HG02970 (cell line): ENCODE measurements at regions not wholly inside any gene's neighbourhood (a gene's known extent, or its start where the extent isn't known, plus 50 kb on each side); places are given as distances from the start of the nearest gene placed in this dataset.

Experiments used
- ATAC-seq: cut with Tn5 transposase; IDR thresholded peaks from one replicate; pipeline ENCODE4 v1.9.1; 2021; ENCODE audit warnings: mild to moderate bottlenecking, moderate library complexity, moderate number of reproducible peaks; ENCODE audit not compliant: unreplicated experiment, low FRiP score

DNA sequence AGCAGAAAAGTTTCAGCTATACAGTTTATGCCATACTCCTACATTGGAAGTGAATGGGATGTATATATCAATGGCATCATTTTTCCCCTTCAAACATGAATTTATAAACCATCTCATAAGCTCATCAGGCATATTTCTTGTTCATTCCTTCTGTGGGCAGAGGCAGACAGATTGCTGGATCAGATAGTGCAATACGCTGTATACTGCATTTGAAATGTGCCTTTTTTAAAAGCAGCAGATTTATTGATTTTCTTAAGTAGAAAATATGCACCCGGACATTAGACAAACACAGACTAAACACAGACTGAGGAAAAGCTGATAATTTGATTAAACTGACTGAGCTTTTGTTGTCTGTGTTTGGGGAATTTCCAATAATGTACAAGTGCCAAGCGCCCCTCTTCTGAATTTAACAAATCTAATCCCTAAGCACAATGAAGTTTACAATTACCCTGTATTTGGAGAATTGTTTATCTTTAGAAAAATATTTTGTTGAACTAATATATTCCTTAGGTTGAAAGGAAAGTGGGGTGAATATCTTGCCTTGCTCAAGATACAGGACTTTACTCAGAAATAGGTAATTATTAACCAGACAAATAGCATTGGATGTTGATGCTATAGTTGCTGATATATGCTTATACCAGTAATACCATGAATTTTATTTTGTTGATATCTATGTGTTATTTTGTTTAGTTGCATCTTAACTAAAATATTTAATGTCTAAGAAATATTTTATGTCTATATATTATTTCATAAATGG, 566.6 kb upstream of the MEF2C start:
- no peak for ATAC-seq

DNA sequence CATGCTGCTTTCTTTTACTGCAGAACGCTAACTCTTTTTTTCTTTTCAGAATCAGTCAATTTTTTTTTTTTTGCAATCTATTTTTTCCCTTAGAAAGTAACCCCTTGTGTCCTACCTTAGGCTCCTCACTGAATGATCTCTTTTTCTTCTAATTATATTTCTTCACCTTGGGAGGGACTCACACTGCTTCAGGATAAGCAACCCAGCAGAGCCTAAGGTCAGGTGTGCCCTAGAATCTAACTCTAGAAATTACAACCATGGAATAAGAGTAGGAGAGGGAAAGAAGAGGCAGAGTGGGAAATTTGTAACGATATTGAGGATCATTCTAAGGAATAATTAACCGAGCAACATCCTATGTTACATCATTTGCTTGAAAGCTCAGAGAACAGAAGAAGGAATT, 564.0 kb upstream of the MEF2C start:
- ATAC-seq: no peak

DNA sequence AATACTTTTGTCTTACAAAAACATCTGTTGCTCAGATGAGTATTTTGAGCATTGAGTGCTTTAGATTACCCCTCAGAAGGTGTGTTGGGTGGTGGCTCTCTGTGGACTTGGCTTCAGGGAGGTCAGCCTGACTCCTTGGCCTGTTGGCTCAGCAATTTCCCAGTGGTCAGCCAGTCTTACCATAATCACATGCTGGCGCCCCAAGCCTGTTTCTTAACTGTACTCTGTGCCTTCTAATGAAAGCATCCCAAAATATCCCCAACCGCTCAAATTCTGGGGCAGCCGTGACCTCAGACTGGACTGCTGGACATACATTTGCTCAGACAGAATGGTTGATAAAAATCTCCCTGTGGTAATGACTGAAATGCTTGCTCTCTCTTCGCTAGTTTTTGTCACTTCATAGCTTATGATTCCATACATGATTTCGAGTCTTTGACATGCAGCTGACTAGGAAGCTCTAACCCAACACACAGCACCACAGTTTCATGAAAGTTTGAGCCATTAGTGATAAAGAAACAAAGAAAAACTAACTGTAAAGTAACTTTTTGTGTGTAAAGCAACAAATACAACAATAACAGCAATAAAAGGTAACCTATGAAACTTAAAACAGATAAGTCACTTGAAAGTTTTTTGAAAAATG, 562.2 kb upstream of the MEF2C start:
- no peak for ATAC-seq

DNA sequence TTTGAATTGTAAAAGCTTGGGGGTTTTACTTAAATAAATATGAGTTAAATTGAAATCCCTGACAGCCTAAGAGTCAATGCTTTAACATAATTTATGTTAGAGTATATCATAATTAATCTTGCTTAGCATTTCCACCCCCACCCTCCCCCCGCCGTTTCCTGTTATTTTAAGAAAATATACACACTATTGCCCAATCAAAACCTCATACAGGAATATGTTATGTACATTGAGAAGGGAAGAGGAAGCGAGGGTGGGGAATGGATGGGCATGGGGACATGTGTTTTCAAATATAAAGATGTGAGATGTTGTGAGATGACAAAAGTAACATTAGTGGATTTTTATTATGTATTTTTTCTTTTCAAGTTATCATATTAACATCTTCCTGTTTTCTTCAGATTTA, 561.1 kb upstream of the MEF2C start:
- ATAC-seq: no peak

DNA sequence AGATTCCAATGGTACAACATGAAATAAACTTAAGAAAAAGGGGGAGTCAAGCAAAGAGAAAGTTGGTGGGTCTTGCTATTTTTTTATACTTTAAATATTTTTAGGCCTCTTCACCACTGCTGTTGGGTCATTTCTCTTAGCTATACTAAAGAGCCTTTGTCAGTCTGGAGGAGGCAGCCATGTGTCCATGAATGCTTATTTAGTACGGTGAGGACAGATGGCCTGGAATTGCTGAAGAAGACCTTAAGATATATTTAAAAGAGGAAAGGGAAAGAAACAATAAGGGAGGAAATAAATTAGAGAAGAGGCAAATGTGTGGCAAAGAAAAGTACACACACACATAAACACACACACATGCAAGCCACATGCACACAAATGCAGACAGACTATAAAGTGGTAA, 560.5 kb upstream of the MEF2C start:
- no peak for ATAC-seq

DNA sequence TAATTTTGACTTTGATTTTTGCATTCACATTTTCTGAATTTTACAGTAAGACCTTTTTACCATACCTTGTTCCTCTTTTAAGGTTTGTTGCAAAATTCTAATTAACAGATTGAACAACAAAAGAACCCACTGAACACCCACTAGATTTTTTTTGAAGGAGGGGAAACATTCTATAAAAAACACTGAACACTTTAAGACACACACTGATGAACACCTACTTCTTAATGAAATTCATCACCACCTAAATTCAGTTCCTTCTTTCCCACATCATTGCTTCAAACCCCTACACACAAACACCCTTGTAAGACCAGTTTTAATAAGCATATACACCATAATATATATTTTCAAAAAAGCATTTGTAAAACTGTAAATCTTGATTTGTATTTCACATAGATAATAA, 559.0 kb upstream of the MEF2C start:
- no peak for ATAC-seq

DNA sequence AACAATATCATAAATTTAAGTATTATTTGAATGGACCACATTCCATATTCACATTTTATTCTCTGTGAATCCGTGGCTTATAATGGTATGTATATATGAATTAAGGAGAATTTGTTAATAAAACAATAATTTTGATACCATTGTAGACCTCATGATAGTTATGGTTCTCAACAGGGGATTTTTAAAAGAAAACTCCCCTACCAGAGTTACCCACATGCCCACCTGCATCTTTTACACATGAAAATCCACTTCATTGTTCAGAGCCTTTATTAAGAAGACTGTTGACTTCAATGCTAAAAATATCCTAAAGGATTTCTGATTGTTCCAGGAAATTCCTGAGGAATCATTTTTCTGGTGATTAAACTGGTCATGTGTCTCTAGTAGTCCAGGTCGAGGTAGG, 557.7 kb upstream of the MEF2C start:
- no peak for ATAC-seq

DNA sequence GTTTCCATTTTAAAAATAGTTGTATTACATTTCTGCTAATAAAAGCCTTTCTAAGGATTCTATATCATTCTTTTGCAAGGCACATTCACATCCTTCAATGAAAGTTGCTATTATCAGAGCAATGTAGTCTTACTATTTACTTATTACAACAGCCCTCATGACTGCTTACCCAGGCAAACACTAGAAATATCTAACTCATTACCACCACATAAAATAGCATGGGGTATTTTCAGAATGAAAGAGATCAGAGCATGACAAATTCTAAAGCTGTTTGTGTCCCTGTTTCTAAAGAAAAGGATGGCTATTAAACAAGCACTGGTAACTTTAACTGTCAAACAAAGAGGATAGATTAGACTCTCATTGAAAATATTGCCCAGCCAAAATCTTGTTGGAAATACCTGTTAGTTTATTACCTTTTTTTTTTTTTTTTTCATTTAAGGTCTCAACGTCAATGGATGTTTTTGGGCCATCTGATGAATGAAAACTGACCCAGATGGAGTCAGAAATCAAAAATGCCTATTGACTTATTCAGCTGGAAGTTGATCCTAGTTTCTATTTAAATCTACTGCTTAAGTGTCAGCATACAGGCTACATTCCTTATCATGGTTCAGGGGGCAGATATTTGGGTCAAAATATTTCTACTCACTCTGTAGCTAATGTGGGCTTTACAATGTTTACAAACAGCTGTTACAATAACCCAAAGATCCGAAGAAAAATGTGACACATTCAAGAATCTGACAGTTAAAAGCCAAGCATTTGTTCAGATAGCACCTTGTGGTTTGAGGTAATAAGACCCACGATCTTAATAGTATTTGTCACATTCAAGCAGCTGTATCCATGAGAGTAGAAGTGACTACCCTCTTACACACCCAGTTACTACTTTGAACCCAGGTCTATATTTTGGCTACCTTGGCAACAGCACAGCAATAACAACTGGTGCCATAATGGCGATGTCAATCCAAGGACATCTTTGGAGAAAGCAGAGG, 554.8 kb upstream of the MEF2C start:
- ATAC-seq: no peak

DNA sequence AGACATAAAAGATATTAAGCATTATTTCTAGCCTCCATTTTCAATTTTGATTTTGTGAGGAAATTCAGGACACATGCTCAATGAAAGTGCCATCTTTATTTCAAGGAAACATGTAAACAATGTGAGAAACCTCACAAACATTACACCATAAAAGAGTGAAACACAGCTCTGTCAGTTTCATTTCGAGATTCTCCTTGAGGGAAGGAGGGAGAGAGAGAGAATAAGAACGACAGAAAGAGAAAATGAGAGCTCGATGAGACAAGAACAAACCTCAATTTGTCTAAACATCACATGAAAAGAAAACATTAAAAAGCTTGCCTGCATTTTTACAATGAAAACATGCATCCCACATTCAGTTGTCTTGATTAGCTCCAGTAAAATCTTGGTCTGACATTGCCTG, 553.5 kb upstream of the MEF2C start:
- no peak for ATAC-seq

DNA sequence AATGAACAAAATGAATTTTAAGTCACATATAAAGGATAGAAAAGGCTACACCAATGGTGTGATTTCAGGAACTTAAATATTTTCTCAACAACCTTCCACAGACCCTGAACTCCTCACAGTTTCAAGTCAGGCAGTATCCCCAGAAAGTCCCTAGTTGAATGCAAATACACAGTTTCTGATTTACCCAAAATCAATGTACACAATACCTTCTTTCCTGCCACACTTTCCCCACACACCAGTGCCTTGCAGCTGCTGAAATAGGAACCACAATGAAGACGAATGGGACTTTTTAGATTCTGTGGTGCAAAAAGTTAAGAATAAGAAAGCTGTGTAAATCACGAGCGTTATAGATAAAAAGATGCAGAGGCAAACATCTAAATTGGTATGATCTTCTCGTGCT, 552.4 kb upstream of the MEF2C start:
- peak; percentile 79 for ATAC-seq

DNA sequence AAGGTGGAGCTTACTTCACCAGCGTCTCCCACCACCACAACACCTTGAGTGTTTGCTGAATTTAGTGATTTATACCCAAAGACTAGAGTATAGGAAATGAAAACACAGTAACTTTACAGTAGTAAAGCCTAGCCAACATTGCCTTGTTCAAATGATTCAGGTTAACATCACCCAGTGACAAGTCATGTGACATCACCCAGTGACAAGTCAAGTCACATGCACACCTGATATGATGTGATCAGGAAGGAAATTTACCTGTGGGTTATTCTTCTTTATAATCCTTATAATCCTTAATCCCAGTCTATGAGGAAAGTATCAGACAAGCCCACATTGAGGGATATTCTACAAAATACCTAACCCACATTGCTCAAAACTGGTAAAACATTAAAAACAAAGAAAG, 545.6 kb upstream of the MEF2C start:
- no peak for ATAC-seq

DNA sequence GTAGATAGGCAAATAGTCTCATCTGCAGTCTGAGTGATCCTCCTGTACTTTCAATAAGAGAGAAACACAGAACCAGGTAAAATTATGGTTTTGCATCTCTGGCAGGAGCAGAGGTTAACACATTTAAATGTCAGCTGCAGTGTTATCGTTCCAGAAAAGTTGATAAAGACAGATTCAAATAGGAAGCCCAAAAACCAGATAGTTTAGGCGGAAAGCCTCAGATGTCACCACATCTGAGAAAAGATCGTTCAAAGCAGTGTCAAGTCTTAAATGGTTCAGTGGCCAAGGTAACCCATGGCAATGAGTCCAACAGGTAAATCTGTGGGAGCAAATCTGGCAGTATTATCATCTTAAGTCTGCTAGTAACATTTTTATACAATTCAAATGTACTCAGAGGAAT, 542.1 kb upstream of the MEF2C start:
- ATAC-seq: no peak

DNA sequence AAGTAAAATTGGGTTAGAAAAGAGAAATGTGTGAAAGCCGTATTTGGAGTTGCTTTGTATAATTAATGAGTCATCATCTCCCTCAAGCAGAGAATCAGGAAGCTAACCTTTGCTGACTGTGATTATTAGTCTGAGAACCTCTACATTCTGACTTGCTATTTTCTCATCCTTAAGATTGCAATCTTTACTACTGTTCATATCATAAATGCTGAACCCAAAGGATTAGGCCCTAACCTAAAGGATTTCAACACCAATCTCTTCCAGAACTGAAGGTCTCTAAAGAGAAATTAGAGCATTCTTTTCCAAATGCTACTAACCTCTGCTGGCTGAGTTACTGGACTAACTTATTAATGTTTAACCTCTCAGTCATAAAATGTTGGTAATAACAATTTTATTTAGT, 538.1 kb upstream of the MEF2C start:
- ATAC-seq: no peak

DNA sequence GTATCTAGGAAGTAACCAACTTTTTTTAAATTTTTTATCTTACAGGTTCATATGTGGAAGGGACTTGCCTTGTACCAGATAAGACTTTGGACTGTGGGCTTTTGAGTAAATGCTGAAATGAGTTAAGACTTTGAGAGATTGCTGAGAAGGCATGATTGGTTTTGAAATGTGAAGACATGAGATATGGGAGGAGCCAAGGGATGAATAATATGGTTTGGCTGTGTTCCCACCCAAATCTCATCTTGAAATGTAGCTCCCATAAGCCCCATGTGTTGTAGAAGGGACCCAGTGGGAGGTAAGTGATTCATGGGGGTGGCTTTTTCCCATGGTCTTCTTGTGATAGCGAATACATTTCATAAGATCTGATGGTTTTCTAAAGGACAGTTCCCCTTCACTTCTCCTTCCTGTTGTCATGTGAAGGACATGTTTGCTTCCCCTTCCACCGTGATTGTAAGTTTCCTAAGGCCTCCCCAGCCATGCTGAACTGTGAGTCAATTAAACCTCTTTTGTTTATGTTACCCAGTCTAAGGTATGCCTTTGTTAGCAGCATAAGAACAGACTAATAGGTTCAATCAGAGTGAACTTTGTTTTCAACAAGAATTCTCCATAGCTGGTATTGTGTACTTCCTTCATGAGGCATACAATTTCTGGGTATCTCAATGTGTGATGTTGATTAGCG, 535.6 kb upstream of the MEF2C start:
- no peak for ATAC-seq

DNA sequence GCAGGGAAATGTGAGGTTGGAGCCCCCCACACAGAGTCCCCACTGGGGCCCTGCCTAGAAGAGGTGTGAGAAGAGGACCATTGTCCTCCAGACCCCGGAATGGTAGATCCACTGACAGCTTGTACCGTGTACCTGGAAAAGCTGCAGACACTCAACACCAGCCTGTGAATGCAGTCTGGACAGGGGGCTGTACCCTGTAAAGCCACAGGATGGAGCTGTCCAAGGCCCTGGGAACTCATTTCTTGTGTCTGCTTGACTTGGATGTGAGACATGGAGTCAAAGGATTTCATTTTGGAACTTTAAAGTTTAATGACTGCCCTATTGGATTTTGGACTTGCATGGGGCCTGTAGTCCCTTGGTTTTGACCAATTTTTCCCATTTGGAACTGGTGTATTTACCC, 535.0 kb upstream of the MEF2C start:
- ATAC-seq: no peak

DNA sequence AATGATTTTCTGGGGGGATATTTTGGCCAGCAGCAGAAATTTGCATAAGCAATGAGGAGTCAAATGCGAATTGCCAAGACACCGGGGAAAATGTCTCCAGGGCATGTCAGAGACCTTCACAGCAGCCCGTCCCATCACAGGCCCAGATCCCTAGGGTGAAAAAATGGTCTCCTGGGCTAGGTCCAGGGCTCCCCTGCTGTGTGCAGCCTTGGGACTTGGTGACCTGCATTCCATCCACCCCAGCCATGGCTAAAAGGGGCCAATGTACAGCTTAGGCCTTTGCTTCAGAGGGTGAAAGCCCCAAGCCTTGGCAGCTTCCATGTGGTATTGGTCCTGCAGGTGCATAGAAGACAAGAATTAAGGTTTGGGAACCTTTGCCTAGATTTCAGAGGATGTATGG, 534.5 kb upstream of the MEF2C start:
- ATAC-seq: no peak

DNA sequence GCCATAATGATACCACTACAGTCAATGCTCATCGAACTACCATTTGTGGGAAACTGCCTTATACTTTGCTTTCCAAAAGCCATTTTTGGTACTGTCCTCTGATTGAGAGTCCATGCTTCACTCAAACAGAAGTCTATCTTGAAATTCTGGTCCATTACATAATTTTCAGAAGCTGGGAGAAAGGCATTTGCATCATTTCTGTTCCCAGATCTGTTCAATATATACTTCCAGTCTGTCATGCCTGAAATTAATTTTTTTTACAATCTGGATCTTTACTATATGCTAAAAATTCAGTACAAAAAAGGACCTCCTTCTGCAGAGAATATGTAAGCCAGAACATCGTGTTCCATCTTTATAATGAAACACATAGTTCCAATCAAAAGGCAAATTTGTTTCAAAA, 528.9 kb upstream of the MEF2C start:
- no peak for ATAC-seq

DNA sequence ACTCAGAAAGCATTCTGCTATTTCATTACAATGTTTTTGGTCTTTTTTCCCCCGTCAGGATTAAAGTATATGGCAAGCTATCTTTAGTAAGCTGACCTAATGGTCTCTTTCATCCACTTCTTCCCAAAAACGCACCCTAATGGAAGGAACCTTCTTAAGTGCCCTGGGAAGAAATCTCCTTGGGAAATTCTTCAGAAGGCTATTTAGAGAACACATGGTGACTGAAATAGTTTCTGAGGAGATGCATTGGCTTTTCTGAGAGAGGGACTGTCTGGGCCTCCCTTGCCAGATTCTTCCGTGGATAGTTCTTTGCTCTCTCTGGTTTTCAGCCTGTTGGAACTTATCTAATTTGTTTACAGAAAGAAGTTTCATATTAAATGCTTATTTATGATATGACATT, 524.1 kb upstream of the MEF2C start:
- ATAC-seq: no peak

DNA sequence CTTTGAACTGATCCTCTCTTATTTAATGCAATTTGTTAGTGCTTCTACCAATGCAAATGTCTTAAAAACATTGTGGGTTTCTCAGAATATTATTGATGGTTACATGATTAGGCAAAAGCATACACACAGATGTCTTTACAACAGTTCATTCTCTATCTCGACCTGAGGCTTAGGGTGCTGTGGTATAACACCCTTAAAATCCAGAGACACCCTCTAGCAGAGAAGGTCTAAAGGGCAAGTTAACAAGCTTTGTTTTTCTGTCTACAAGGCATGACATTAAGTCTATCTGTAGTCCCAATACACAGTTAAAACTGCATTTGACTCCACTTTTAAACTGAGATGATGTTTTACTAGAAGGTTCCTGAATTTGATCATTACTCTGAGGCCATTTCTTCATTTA, 518.7 kb upstream of the MEF2C start:
- ATAC-seq: no peak

DNA sequence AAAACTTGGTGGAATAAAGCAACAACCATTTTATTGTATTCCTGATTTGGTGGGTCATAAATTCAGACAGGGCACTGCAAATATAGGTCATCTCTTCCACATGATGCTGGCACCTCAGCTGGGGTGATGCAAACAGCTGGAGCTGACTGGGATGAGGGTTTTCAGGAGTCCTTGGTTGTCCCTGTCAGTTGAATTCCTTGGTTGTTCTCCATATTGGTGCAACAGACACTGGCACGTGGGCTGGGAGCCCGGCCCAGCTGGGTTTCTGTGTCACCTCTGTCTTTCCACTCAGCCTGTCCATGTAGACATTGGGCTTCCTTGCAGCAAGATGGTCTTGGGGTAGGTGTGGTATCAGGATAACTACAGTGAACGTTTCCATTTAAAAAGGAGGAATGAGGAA, 518.0 kb upstream of the MEF2C start:
- no peak for ATAC-seq

DNA sequence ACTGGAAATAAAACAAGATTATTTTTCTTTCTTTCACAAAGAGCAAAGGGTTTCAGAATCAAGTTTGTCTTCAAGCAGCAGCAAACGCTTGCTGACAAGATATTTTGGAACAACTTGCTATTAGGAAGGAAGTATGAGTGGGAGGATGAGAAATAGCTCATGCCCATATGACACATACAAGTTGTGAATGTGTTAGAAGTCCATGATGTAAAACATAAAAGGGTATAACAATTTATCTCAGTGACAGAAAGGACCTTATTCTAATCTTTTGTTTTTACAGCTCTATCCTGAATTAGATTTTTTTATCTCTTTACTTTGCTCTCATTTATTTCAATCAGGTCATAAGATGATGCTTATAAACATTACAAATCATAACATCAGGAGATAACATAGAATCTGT, 516.6 kb upstream of the MEF2C start:
- ATAC-seq: no peak
